ENCODE measurements at regions not wholly inside any gene's neighbourhood (a gene's known extent, or its start where the extent isn't known, plus 50 kb on each side); places are given as distances from the start of the nearest gene placed in this dataset.

DNA sequence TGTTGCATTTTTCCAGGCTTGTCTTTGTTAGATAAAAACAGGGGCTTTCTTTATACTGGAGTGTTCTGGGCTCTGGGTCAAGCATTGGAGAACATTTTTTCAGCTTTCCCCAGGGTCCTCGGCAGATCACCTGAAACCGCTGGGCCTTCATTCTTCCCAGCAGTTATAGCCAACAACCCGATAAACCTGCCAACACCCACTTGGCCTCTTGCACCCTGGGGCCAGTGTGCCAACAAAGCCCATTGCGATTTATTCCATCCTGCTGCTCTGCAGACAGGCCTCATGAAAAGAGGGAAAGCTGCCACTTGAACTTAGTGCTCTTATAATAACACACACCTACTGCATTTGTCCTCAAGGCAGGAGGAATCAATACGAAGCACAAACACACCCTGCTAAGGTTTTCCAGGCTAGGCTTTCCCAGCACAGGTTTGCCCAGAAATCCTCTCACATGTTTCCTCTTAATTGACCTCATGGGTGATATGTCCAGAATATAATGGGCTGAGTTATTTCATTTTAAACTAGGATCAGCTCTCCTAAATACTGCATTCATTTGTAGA, 669.3 kb downstream of the LIG4 start:
- TF ChIP-seq, protein P1, sequence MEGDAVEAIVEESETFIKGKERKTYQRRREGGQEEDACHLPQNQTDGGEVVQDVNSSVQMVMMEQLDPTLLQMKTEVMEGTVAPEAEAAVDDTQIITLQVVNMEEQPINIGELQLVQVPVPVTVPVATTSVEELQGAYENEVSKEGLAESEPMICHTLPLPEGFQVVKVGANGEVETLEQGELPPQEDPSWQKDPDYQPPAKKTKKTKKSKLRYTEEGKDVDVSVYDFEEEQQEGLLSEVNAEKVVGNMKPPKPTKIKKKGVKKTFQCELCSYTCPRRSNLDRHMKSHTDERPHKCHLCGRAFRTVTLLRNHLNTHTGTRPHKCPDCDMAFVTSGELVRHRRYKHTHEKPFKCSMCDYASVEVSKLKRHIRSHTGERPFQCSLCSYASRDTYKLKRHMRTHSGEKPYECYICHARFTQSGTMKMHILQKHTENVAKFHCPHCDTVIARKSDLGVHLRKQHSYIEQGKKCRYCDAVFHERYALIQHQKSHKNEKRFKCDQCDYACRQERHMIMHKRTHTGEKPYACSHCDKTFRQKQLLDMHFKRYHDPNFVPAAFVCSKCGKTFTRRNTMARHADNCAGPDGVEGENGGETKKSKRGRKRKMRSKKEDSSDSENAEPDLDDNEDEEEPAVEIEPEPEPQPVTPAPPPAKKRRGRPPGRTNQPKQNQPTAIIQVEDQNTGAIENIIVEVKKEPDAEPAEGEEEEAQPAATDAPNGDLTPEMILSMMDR (IDR thresholded peaks at IDR 0.05; ENCODE audit: insufficient read depth, low read length, poor library complexity, severe bottlenecking): no peak
- no peak for TF ChIP-seq EZH2phosphoT487 (conservative IDR thresholded peaks at IDR 0.05; ENCODE audit: low read length)

Measured in SU-DHL-6 (cell line).